Prostate gland (tissue), 2 donors: ENCODE measurements at regions not wholly inside any gene's neighbourhood (a gene's known extent, or its start where the extent isn't known, plus 50 kb on each side); places are given as distances from the start of the nearest gene placed in this dataset.

Experiments used
- DNase-seq: peaks from one replicate; pipeline ENCODE4 v3.0.0-alpha.2; 2019; ENCODE audit warnings: low spot score
- H3K27ac ChIP-seq, 2 donors: fragments of 200-600 bp; sonication (generic); 2 replicates each; pipeline ENCODE4 v1.5.1; 2017 to 2019
- H3K27me3 ChIP-seq: fragments of 200-600 bp; sonication (generic); replicated peaks from 2 replicates; pipeline ENCODE4 v1.5.1; 2019; ENCODE audit not compliant: insufficient read depth
- H3K36me3 ChIP-seq, 2 donors: fragments of 200-600 bp; sonication (generic); 1 replicate in 1 of 2; 2 replicates in 1 of 2; pipeline versions ENCODE4 v1.5.1 to v1.8.1; 2017 to 2019
- H3K4me1 ChIP-seq: fragments of 200-600 bp; sonication (generic); replicated peaks from 2 replicates; pipeline ENCODE4 v1.5.1; 2019
- H3K4me3 ChIP-seq, 2 donors: fragments of 200-600 bp; sonication (generic); 2 replicates each; pipeline ENCODE4 v1.5.1; 2017 to 2019
- H3K9me3 ChIP-seq: fragments of 200-600 bp; sonication (generic); 2 replicates; pipeline ENCODE4 v1.5.1; 2017
- CTCF ChIP-seq, 4 experiments: fragments of 200-600 bp in 2 of 4; fragments of 450-650 bp in 2 of 4; sonication (generic) in 2 of 4; IDR thresholded peaks; 1 replicate in 3 of 4; 2 replicates in 1 of 4; pipeline ENCODE4 v1.5.1; 2016 to 2019; ENCODE audit warnings: antibody characterized with exemption in 4 of 4, mild to moderate bottlenecking in 2 of 4, moderate library complexity in 2 of 4
- POLR2A ChIP-seq: fragments of 450-650 bp; IDR thresholded peaks from one replicate; pipeline ENCODE4 v1.6.1; 2016; ENCODE audit warnings: antibody characterized with exemption, mild to moderate bottlenecking
- POLR2AphosphoS5 ChIP-seq: sonication (generic); formaldehyde crosslinking; IDR thresholded peaks from one replicate; pipeline ENCODE4 v1.6.1; 2017; ENCODE audit warnings: antibody characterized with exemption
- WGBS: methylation state at CpG from one replicate; pipeline ENCODE4 v1.1.5; 2018; 5-methylcytosine and 5-hydroxymethylcytosine counted together
- intact Hi-C: fragments of 100-400 bp; cut with DNase I; formaldehyde crosslinking; loops from one replicate; pipeline ENCODE4 v1.14.2; 2022

DNA sequence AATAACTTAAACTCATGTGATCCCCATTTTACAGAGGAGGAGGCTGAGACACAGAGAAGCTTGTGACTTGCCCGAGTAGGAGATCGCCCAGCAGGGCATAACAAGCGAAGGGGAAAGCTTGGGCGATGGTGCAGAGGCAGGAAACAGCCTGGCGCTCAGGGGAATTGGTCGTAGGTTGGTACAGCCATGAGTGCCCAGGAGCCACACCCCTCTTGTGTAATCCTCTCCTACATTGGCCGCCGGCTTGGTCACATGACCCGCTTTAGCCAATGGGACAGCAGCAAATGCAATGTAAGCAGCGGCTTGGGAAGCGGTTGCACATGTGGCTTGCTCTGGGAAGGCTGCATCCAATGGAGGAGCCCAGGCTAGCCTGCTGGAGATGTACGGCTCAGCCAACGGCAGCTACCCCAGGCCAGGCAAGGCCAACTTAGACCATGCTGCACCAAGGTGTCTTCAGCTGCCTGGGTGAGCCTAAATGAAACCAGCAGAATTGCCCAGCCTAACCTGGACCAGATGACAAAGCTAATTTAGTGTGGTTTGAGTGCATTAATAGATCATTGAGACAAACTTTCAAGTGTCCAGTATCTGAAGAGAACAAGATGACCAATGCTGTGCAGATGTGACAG lies 50.3 kb upstream of the SLC6A6 start:
- no peak for DNase-seq
- Histone ChIP-seq H3K27ac (no peak overlapping the region), H3K27me3 (no peaks in the 10 kb centered on the region), H3K36me3 (no peaks in the 10 kb centered on the region), H3K4me3 (no peak overlapping the region), H3K9me3 (no peaks in the 10 kb centered on the region), H3K4me1 (no peaks in the 10 kb centered on the region)
- 88% methylated on average over 13 of the region's 13 CpGs for WGBS
- intact Hi-C loops = no loop called here
- no peak for TF ChIP-seq POLR2AphosphoS5
- no peak for TF ChIP-seq CTCF (IDR thresholded peaks at IDR 0.05)
- no peak for TF ChIP-seq POLR2A
